Naive thymus-derived CD8-positive, alpha-beta T cell (primary cell): ENCODE measurements at regions not wholly inside any gene's neighbourhood (a gene's known extent, or its start where the extent isn't known, plus 50 kb on each side); places are given as distances from the start of the nearest gene placed in this dataset.

Experiments used
- ATAC-seq, 2 donors: fragments of 150-1000 bp; cut with Tn5 transposase in 1 of 2; sonication (Bioruptor Pico), chemical (Tn5 transposase) in 1 of 2; 1 replicate in 1 of 2; 2 replicates in 1 of 2; pipeline ENCODE4 v1.10.0; 2021; ENCODE audit warnings: mild to moderate bottlenecking in 2 of 2, moderate library complexity in 2 of 2
- POLR2A ChIA-PET: fragments of 350-600 bp; sonication (Branson Sonifier 250); formaldehyde crosslinking; loops from one replicate; lab custom pipeline; 2021; ENCODE audit warnings: antibody characterized with exemption; lab: Charles Lee
- DNase-seq, 10 donors: peaks; one replicate each; pipeline versions ENCODE4 v3.0.0 to v3.0.0-alpha.2; 2020 to 2022
- H3K27ac Mint-ChIP-seq, 10 donors: one replicate each; pipeline ENCODE4 v1.8.0; 2020 to 2022; ENCODE audit warnings: mild to moderate bottlenecking in 10 of 10, mixed read lengths in 10 of 10, moderate library complexity in 4 of 10, inconsistent platforms in 1 of 10
- H3K27me3 Mint-ChIP-seq, 5 donors: one replicate each; pipeline ENCODE4 v1.8.0; 2021 to 2022; ENCODE audit warnings: mixed read lengths in 5 of 5
- H3K36me3 Mint-ChIP-seq, 3 donors: one replicate each; pipeline ENCODE4 v1.8.0; 2020 to 2022; ENCODE audit warnings: mixed read lengths in 3 of 3, mild to moderate bottlenecking in 2 of 3, inconsistent platforms in 1 of 3
- H3K4me1 Mint-ChIP-seq, 4 donors: one replicate each; pipeline ENCODE4 v1.8.0; 2021 to 2022; ENCODE audit warnings: mixed read lengths in 4 of 4
- H3K4me3 Mint-ChIP-seq, 10 donors: one replicate each; pipeline ENCODE4 v1.8.0; 2020 to 2022; ENCODE audit warnings: mild to moderate bottlenecking in 10 of 10, mixed read lengths in 10 of 10, moderate library complexity in 6 of 10, inconsistent platforms in 1 of 10
- H3K9me3 Mint-ChIP-seq, 9 donors: one replicate each; pipeline ENCODE4 v1.8.0; 2020 to 2022; ENCODE audit warnings: mixed read lengths in 9 of 9, mild to moderate bottlenecking in 3 of 9, inconsistent platforms in 1 of 9, moderate library complexity in 1 of 9

DNA sequence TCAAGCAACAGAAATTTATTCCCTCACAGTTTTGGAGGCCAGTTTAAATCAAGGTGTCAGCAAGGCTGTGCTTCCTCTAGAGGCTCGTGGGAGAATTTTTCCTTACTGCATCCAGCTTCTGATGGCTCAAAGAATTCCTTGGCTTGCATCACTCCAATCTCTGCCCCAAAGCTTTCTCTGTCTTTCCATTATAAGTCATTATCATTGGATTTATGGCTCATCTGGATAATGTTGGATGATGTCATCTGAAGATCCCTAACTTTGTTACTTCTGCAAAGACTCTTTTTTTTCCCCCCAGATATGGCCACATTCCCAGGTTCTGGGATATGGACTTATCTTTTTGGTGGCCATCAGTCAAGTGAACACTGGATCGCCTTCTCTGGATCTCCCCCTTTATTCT lies 146.3 kb upstream of the B3GAT2 start:
- no peaks in the 10 kb centered on the region for H3K4me1 Mint-ChIP-seq
- peaks cover 4 to 30% (median 19%) of the 10 kb centered on the region in 9 donors for H3K9me3 Mint-ChIP-seq

GRCh38 chr6:71103641-71104040 lies 146.8 kb upstream of the B3GAT2 start:
- ATAC-seq, result no peak
- POLR2A ChIA-PET, result no interaction called here
- Mint-ChIP-seq H3K4me1 (no peaks in the 10 kb centered on the region), H3K27ac (no peak overlapping the region), H3K9me3 (peaks cover 4 to 24% (median 17%) of the 10 kb centered on the region in 9 donors), H3K27me3 (peaks cover 6 to 40% (median 16%) of the 10 kb centered on the region in 5 donors), H3K4me3 (no peak overlapping the region), H3K36me3 (peaks cover 0 to 12% (median 0%) of the 10 kb centered on the region in 3 donors)
- no peak for DNase-seq

More for the DNA sequence above, 146.3 kb upstream of the B3GAT2 start:
- DNase-seq (no peak), ATAC-seq (no peak)
- H3K27me3 Mint-ChIP-seq, result peaks cover 6 to 40% (median 16%) of the 10 kb centered on the region in 5 donors
- H3K4me3 Mint-ChIP-seq, result no peak overlapping the region
- POLR2A ChIA-PET, result no interaction called here
- H3K27ac Mint-ChIP-seq, result no peak overlapping the region
- peaks cover 0 to 12% (median 0%) of the 10 kb centered on the region in 3 donors for H3K36me3 Mint-ChIP-seq

- H3K4me1 Mint-ChIP-seq, result no peaks in the 10 kb centered on the region
- POLR2A ChIA-PET, result no interaction called here
- H3K4me3 Mint-ChIP-seq, result no peak overlapping the region
- peaks cover 0 to 3% (median 0%) of the 10 kb centered on the region in 9 donors for H3K9me3 Mint-ChIP-seq
- H3K27ac Mint-ChIP-seq, result no peak overlapping the region
- H3K36me3 Mint-ChIP-seq, result no peaks in the 10 kb centered on the region
- DNase-seq (no peak), ATAC-seq (no peak)
- H3K27me3 Mint-ChIP-seq, result peaks cover 6 to 40% (median 16%) of the 10 kb centered on the region in 5 donors
Observed at GRCh38 chr6:71106276-71106675, 149.4 kb upstream of the B3GAT2 start.

DNA sequence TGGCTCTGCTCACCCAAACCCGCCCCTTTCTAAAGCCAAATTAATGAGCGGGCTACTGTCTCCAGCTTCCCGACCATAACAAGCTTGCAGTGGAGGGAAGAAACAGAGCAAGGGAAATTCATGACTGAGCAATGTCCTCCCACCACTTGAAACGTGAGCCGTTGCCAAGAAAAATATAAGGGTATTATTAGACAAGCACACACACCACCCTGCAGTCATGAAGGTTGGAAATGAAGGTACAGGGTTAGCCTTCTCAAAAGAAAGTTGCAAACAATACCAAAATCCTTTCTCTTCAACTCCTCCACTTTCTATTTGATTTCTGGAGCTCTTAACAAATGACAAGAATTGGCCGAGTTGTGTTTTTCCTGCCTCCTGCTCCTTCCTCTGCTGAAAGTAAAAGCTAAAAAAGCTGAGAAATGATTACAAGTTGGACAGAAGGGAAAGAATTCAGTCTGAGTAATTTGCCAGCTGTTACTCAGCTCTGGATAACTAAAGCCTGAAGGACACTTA lies 151.1 kb upstream of the B3GAT2 start:
- Mint-ChIP-seq H3K27ac (no peak overlapping the region), H3K4me1 (no peaks in the 10 kb centered on the region), H3K9me3 (no peaks in the 10 kb centered on the region), H3K4me3 (no peak overlapping the region), H3K27me3 (peaks cover 5 to 35% (median 16%) of the 10 kb centered on the region in 5 donors), H3K36me3 (no peaks in the 10 kb centered on the region)
- DNase-seq (no peak), ATAC-seq (no peak)
- POLR2A ChIA-PET, result no interaction called here

DNA sequence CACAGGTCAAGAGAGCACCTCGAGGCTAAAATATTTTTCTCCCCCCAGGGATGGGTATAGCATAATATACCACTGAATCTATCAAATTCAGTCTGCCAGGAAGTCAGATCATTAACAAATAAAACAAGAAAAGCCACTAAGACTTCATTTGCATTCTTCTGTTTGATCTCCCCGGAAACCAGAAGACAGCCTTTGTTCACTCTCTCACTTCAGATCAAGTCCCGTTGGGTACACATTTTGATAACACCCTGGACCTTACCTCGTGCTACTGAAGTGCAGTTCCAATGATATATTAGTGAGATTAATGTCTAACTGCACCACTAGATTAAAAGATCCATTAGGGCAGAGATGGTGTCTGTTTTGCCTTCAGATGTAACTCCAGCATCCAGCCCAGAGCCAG lies 157.7 kb upstream of the B3GAT2 start:
- H3K4me3 Mint-ChIP-seq, result no peak overlapping the region
- ATAC-seq, result no peak
- DNase-seq, result no peak
- H3K27me3 Mint-ChIP-seq, result peaks cover 0 to 16% (median 3%) of the 10 kb centered on the region in 5 donors
- H3K4me1 Mint-ChIP-seq, result no peaks in the 10 kb centered on the region
- H3K27ac Mint-ChIP-seq, result no peak overlapping the region
- peaks cover 0 to 10% (median 0%) of the 10 kb centered on the region in 3 donors for H3K36me3 Mint-ChIP-seq
- POLR2A ChIA-PET, result no interaction called here
- peaks cover 3 to 16% (median 5%) of the 10 kb centered on the region in 9 donors for H3K9me3 Mint-ChIP-seq

GRCh38 chr6:71114986-71115385 lies 158.1 kb upstream of the B3GAT2 start:
- POLR2A ChIA-PET, result no interaction called here
- Mint-ChIP-seq H3K9me3 (peaks cover 6 to 21% (median 9%) of the 10 kb centered on the region in 9 donors), H3K27me3 (peaks cover 0 to 16% (median 3%) of the 10 kb centered on the region in 5 donors), H3K36me3 (peaks cover 0 to 10% (median 0%) of the 10 kb centered on the region in 3 donors), H3K4me3 (no peak overlapping the region), H3K27ac (no peak overlapping the region), H3K4me1 (no peaks in the 10 kb centered on the region)
- ATAC-seq (no peak), DNase-seq (no peak)

GRCh38 chr6:71119560-71119959 lies 162.7 kb upstream of the B3GAT2 start:
- Mint-ChIP-seq H3K9me3 (peaks cover 8 to 35% (median 19%) of the 10 kb centered on the region in 9 donors), H3K36me3 (peaks cover 0 to 16% (median 0%) of the 10 kb centered on the region in 3 donors), H3K4me1 (peaks cover 0 to 9% (median 0%) of the 10 kb centered on the region in 4 donors), H3K27me3 (peaks cover 2 to 18% (median 4%) of the 10 kb centered on the region in 5 donors), H3K27ac (no peak overlapping the region), H3K4me3 (no peak overlapping the region)
- no peak for ATAC-seq
- DNase-seq, result no peak
- POLR2A ChIA-PET, result no interaction called here

- H3K4me1 Mint-ChIP-seq, result peaks cover 0 to 9% (median 0%) of the 10 kb centered on the region in 4 donors
- peaks cover 0 to 16% (median 0%) of the 10 kb centered on the region in 3 donors for H3K36me3 Mint-ChIP-seq
- H3K4me3 Mint-ChIP-seq, result no peak overlapping the region
Observed at GRCh38 chr6:71123051-71123450, 165.6 kb upstream of the OGFRL1 start.

GRCh38 chr6:71124340-71124739 lies 164.3 kb upstream of the OGFRL1 start:
- Mint-ChIP-seq H3K4me1 (peaks cover 0 to 9% (median 0%) of the 10 kb centered on the region in 4 donors), H3K27me3 (peaks cover 0 to 18% (median 4%) of the 10 kb centered on the region in 5 donors), H3K36me3 (peaks cover 0 to 6% (median 0%) of the 10 kb centered on the region in 3 donors), H3K27ac (no peak overlapping the region), H3K4me3 (no peak overlapping the region), H3K9me3 (peaks cover 5 to 30% (median 17%) of the 10 kb centered on the region in 9 donors)
- POLR2A ChIA-PET, result no interaction called here
- DNase-seq (no peak), ATAC-seq (no peak)

More at GRCh38 chr6:71123051-71123450, 165.6 kb upstream of the OGFRL1 start:
- Mint-ChIP-seq H3K27me3 (peaks cover 2 to 22% (median 4%) of the 10 kb centered on the region in 5 donors), H3K27ac (no peak overlapping the region), H3K9me3 (peaks cover 8 to 40% (median 25%) of the 10 kb centered on the region in 9 donors)
- ATAC-seq (no peak), DNase-seq (no peak)
- POLR2A ChIA-PET, result no interaction called here

DNA sequence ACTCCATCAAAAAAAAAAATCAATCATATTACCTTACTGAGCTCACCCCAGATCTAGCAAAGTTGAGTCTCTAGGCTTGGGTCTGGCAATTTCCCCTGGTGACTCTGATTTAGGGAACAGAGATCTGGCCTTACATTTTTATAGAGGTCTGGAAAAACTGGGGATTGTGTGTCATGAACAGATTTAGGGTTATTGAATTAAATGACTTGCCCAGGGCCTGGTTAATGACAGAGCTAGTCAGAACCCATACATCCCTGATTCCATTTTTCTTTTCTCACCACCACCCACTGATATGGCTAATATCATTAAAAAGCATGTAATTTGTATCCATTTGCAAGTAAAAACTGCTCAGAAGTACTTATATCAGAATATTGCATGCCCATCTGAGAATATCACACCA lies 163.4 kb upstream of the OGFRL1 start:
- H3K9me3 Mint-ChIP-seq, result peaks cover 0 to 21% (median 8%) of the 10 kb centered on the region in 9 donors
- no peak overlapping the region for H3K27ac Mint-ChIP-seq
- H3K4me3 Mint-ChIP-seq, result no peak overlapping the region
- ATAC-seq (no peak), DNase-seq (no peak)
- POLR2A ChIA-PET, result no interaction called here
- H3K36me3 Mint-ChIP-seq, result peaks cover 0 to 5% (median 0%) of the 10 kb centered on the region in 3 donors
- H3K4me1 Mint-ChIP-seq, result peaks cover 0 to 9% (median 0%) of the 10 kb centered on the region in 4 donors
- H3K27me3 Mint-ChIP-seq, result peaks cover 1 to 21% (median 4%) of the 10 kb centered on the region in 5 donors

DNA sequence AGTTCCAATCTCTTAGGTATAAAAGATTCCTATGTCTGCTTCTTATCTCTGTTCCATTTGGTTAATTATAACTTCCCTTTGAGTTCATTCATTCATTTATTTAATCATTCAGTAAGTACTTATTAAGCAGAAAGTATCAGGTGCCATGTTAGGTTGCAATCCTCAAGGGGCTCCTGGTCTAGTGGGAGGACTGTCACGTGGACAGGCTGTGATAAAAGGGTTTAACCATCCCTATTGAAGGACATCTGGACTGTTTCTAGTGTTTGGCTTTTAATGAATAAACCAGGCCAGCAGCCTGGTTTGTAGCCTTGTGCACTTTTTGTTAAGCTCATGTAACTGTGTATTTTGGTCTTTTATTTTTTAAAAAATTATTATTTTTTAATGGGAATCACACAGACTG lies 162.1 kb upstream of the OGFRL1 start:
- peaks cover 0 to 9% (median 0%) of the 10 kb centered on the region in 4 donors for H3K4me1 Mint-ChIP-seq
- peaks cover 0 to 11% (median 2%) of the 10 kb centered on the region in 9 donors for H3K9me3 Mint-ChIP-seq
- DNase-seq (no peak), ATAC-seq (no peak)
- peaks cover 1 to 16% (median 4%) of the 10 kb centered on the region in 5 donors for H3K27me3 Mint-ChIP-seq
- H3K4me3 Mint-ChIP-seq, result no peak overlapping the region
- POLR2A ChIA-PET, result no interaction called here
- no peaks in the 10 kb centered on the region for H3K36me3 Mint-ChIP-seq
- H3K27ac Mint-ChIP-seq, result no peak overlapping the region

- peaks cover 0 to 6% (median 0%) of the 10 kb centered on the region in 4 donors for H3K4me1 Mint-ChIP-seq
- H3K36me3 Mint-ChIP-seq, result no peaks in the 10 kb centered on the region
- POLR2A ChIA-PET, result no interaction called here
- H3K9me3 Mint-ChIP-seq, result peaks cover 0 to 11% (median 2%) of the 10 kb centered on the region in 9 donors
- DNase-seq (no peak), ATAC-seq (no peak)
- H3K4me3 Mint-ChIP-seq, result no peak overlapping the region
- H3K27ac Mint-ChIP-seq, result no peak overlapping the region
- peaks cover 1 to 10% (median 4%) of the 10 kb centered on the region in 5 donors for H3K27me3 Mint-ChIP-seq
Observed at GRCh38 chr6:71127374-71127773, 161.2 kb upstream of the OGFRL1 start.

GRCh38 chr6:71130277-71130676 lies 158.3 kb upstream of the OGFRL1 start:
- POLR2A ChIA-PET, result no interaction called here
- H3K4me1 Mint-ChIP-seq, result no peaks in the 10 kb centered on the region
- no peak overlapping the region for H3K4me3 Mint-ChIP-seq
- peaks cover 0 to 11% (median 2%) of the 10 kb centered on the region in 9 donors for H3K9me3 Mint-ChIP-seq
- no peaks in the 10 kb centered on the region for H3K36me3 Mint-ChIP-seq
- DNase-seq (no peak), ATAC-seq (no peak)
- no peak overlapping the region for H3K27ac Mint-ChIP-seq
- H3K27me3 Mint-ChIP-seq, result peaks cover 5 to 22% (median 8%) of the 10 kb centered on the region in 5 donors
